ENCODE measurements at regions not wholly inside any gene's neighbourhood (a gene's known extent, or its start where the extent isn't known, plus 50 kb on each side); places are given as distances from the start of the nearest gene placed in this dataset.

- no peak for DNase-seq (ENCODE audit: low read depth in 2 of 2)
Measured at GRCh38 chr2:43039376-43040080, 186.9 kb downstream of the ZFP36L2 start.

GRCh38 chr2:43038696-43039094 lies 187.7 kb downstream of the ZFP36L2 start:
- no peak for DNase-seq (ENCODE audit: low read depth in 2 of 2)

GRCh38 chr2:43038034-43038695 lies 188.2 kb downstream of the ZFP36L2 start:
- DNase-seq (ENCODE audit: low read depth in 2 of 2) = no peak

GRCh38 chr2:43035922-43036321 lies 190.5 kb downstream of the ZFP36L2 start:
- no peak for DNase-seq (ENCODE audit: low read depth in 2 of 2)

DNA sequence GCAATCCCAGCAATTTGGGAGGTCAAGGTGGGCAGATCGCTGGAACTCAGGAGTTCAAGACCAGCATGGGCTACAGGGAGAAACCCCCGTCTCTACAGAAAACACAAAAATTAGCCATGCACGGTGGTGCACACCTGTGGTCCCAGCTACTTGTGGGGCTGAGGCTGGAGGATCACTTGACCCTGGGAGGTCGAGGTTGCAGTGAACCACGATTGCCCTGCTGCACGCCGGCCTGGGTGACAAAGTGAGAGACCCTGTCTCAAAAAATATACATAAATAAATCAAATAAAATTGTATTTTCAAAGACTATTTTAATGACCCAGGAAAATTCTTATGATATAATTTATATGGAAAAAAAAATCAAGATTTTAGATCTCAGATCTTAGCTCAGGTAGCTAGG lies 191.5 kb downstream of the ZFP36L2 start:
- no peak for DNase-seq (ENCODE audit: low read depth in 2 of 2)

DNA sequence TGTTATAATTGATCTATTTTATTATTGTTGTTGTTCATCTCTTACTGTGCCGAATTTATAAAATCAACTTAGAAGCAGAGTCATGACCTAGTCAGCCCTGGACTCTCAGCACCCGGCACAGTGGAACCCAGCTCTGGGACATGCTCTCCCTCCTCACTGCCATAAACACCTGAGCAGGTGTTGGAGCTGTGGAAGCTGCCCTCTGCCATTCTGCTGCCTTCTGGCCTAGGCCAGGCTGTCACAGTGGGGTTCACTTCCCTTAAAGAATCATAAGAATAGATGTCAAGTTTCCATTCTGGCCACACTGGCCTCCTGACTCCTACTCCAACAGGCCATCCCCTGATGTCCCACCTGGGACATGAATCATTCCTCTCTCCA lies 192.2 kb downstream of the ZFP36L2 start:
- no peak for DNase-seq (ENCODE audit: low read depth in 2 of 2)

DNA sequence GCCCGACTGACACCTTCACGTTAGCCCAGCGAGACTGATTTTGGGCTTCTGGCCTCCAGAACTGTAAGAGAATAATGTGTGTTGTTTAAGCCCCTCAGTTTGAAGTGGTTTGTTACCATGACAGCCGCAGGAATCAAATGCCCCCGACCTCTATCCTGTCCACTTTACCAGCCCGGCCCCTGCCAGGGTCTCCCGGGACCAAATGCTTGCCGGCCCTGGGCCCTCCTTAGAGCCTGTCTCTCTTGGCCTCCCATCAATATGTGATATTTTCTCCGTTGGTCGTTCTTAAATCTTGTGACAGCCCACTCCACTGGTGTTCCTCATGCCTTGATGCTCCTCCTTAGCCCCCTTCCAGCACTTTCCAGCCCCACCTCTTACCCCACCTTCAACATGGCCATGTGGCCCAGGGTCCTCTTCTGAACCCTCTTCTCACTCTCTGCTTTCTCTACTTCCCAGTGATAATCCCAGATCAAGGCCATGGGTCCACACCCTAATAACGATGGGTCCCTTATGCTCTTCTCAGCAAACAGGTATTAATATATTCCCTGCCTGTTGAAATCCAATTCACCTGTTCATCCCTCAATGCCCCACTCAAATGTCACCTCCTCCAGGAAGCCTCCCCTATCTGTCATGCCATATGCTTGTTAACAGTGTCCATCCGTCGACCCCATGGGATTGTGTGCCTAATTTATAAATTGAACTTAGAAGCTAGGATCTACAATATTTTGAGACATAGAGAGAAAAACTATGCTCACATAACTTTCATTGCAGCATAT lies 192.8 kb downstream of the ZFP36L2 start:
- DNase-seq (ENCODE audit: low read depth in 2 of 2) = no peak

DNA sequence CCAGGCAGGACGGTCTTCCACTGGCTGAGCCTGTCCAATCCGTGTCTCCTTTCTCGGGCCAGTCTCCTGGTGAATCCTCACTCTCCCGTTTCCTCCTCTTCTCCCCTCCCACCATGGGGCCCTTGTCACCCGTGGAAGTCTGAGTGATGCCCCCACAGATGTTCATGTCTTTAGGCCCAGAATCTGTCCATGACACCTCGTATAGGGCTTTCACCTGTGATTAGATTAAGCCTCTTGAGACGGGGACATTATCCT lies 193.5 kb downstream of the ZFP36L2 start:
- no peak for DNase-seq (ENCODE audit: low read depth in 2 of 2)

- peak; percentile 71 to 77 for DNase-seq (ENCODE audit: low read depth in 2 of 2)
Measured at GRCh38 chr2:43032213-43033015, 194.0 kb downstream of the ZFP36L2 start.

GRCh38 chr2:43031471-43032212 lies 194.8 kb downstream of the ZFP36L2 start:
- DNase-seq (ENCODE audit: low read depth in 2 of 2) = no peak

DNA sequence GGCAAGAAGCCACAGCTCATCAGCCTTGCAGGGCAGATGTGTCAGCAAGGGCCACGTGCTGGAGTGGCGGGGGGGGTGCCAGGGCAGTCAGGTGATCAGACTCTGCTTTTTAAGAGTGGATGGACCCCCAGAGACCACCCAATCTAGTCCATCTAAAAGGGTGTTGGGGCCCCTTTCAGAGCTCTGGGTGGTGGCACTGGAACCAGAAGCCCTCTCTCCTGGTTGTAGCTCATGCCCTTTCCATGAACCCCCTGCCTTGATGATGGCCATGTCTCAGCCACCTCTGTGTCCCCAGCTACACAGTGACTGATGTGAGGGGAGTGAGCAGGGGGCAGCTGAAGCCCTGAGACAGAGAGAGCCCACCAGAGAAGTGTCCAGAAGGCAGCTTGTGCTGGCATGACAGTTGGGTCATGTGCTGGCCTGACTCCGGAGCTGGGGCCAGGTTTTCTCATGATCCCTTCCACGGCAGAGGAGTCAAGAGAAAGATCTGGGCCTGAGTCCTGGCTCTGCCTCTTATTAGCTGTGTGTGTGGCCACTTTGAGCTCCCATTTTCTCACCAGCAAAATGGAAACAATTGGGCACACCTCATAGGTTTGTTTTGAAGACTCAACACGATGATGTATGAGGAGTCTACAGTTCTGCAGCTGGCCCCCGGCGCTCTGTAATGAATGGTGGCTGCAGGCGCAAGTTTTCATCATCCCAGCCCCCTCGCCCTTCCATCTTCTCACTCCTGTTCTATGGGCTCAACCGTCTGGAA lies 195.7 kb downstream of the ZFP36L2 start:
- DNase-seq (ENCODE audit: low read depth in 2 of 2) = no peak

DNA sequence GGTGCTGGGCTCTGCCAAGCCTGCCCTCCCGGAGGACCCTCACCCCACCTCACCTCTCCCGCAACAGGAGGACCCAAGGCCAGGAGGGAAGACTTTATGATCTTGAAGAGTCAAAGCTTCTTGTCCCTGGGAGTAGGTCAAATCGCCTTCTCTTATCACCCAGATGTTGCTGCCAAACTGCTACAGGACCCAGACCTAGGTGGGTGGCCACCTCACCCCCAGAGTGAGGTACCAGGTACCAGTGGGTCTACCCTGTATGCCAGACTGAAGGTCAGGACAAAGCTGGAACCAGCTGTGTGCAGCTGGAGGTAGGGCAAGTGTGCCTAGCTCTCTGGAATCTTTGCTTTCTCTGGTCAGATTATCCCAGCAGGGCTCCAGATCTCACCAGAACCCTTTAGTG lies 197.2 kb downstream of the ZFP36L2 start:
- DNase-seq (ENCODE audit: low read depth in 2 of 2) = no peak

DNA sequence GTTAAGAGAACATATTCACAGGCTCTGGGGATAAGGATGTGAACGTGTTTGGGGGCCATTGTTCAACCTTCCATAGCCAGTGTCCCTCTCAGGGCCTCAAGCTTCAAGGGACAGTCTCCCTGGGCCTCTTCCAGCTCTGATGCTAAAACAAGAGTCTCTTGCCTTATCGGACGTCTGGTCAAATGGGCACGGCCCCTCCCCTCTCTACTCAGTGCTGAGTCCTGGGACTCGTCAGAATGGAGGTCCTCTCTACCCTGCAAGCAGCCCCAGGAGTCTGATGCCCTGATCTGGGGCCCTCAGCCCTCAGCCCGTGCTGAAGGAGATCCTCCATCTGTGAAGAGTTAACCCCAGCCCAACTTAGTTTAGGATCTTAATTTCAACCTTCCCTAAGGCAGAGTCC lies 198.2 kb downstream of the ZFP36L2 start:
- DNase-seq (ENCODE audit: low read depth in 2 of 2) = no peak

GRCh38 chr2:43027097-43027873 lies 199.1 kb downstream of the ZFP36L2 start:
- DNase-seq (ENCODE audit: low read depth in 2 of 2) = no peak

DNA sequence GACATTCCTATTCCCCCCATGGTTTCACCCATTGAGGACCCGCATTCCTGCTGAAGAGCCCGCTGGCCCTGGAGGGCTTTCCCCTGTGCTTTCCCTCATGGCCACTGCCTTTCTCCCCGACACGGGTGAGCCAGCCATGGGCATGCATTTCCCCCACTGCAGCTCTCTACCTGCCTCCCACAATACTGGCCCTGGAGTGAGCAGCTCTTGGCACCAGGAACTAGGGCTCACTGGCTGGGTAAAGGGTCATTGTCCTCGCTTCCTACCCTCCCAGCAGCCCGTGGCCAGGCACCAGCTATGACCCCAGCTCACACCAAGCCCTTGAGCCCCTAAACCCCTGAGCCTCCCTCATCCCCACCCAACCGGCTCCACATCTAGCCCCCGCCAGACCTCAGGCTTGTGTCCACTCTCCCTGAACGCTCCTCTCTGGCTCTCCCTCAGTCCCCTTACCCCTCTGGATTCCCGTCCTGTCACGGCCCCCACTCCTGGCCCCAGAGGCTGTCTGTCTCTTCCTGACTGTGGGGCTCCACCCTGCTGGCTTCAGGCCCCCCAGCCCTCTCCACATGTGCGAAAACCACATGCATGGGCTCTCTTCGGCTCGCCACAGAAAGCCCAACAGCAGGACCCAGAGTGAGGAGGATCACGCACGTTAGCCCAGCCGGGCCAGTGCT lies 199.8 kb downstream of the ZFP36L2 start:
- no peak for DNase-seq (ENCODE audit: low read depth in 2 of 2)

- DNase-seq (ENCODE audit: low read depth in 2 of 2) = no peak
Measured at GRCh38 chr2:43025709-43026295, 200.6 kb downstream of the ZFP36L2 start.

DNA sequence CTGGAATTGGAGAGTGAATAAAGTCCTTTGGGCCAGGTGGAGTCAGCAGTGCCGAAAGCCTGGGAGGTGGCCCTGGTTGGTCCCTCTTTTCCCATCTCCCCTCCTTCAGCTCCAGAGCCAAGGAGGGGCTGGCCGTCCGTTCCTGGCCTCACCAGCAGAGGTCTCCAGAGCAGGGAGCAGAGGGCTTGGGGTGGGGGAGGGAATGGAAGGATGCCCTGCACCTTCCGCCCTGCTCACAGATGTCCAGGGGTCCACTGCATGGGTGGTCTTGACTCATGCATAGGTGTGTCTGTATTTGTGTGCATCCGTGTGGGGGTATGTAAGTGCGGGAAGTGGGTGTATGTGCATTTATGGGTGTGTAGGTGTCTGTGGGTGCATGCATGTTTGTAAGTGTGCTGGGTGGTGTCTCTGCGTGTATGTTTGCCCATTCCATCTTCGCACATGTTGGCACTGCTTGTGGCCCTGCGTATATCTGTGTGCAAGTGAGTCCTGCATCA lies 201.8 kb downstream of the ZFP36L2 start:
- peak; percentile 33 to 67 for DNase-seq (ENCODE audit: low read depth in 2 of 2)

DNA sequence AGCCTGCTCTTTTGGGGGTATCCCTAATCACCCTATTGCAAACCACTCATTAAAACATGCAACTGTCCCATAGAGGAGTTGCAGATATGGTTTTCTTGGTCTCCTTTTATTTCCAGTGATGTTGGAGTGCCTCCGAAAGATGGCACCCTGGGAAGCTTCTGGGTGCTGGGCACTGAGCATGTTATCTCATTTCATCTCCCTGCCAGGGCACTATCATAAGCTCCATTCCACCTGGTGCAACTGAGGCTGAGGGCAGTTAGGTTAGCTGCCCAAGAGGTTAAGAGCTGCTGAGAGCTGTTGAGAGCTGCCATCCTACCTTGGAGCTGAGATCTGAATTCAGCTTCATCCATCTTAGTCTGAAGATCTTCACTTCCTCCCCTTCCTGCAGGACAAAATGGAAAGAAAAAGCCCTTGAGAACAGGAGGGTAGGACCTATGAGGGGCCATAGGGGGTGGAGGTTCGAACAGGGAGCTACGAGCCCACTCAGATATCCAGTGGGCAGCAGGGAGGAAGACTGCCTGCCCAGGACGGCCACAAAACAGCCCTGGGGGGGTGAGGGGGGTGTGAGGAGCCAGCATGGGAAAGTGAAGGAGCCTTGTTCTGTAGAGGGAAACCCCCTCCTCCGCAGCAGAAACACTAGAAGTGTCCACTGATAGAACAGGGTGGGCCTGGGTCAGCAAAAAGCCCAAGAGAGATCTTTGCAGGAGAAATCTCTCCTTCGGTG lies 202.5 kb downstream of the ZFP36L2 start:
- DNase-seq (ENCODE audit: low read depth in 2 of 2) = no peak

Data from dermis microvascular lymphatic vessel endothelial cell (primary cell).